ENCODE measurements at regions not wholly inside any gene's neighbourhood (a gene's known extent, or its start where the extent isn't known, plus 50 kb on each side); places are given as distances from the start of the nearest gene placed in this dataset.

- H3K4me2 ChIP-seq (ENCODE audit: insufficient read depth, low read length), result no peak overlapping the region
- H3K9me3 ChIP-seq (ENCODE audit: low read depth, low read length), result no peaks in the 10 kb centered on the region
- H3K27ac ChIP-seq (ENCODE audit: low read depth, low read length), result no peak overlapping the region
- DNase-seq (ENCODE audit: insufficient read length, low spot score, missing footprints), result no peak
- H2AFZ ChIP-seq (ENCODE audit: low read length), result no peak overlapping the region
- H3K79me2 ChIP-seq (ENCODE audit: insufficient read depth, low read length), result no peaks in the 10 kb centered on the region
- no peak overlapping the region for H3K4me3 ChIP-seq (ENCODE audit: insufficient read depth, low read length)
- no peaks in the 10 kb centered on the region for H3K4me1 ChIP-seq (ENCODE audit: insufficient read depth, low read length)
- no peaks in the 10 kb centered on the region for H4K20me1 ChIP-seq (ENCODE audit: insufficient read depth, low read length)
- TF ChIP-seq, protein P1, sequence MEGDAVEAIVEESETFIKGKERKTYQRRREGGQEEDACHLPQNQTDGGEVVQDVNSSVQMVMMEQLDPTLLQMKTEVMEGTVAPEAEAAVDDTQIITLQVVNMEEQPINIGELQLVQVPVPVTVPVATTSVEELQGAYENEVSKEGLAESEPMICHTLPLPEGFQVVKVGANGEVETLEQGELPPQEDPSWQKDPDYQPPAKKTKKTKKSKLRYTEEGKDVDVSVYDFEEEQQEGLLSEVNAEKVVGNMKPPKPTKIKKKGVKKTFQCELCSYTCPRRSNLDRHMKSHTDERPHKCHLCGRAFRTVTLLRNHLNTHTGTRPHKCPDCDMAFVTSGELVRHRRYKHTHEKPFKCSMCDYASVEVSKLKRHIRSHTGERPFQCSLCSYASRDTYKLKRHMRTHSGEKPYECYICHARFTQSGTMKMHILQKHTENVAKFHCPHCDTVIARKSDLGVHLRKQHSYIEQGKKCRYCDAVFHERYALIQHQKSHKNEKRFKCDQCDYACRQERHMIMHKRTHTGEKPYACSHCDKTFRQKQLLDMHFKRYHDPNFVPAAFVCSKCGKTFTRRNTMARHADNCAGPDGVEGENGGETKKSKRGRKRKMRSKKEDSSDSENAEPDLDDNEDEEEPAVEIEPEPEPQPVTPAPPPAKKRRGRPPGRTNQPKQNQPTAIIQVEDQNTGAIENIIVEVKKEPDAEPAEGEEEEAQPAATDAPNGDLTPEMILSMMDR (IDR thresholded peaks at IDR 0.05; ENCODE audit: extremely low read depth, low read depth, low read length), result no peak
- no peaks in the 10 kb centered on the region for H3K36me3 ChIP-seq (ENCODE audit: insufficient read depth, low read length)
- no peaks in the 10 kb centered on the region for H3K27me3 ChIP-seq (ENCODE audit: insufficient read depth, low read length)
These were observed 146.5 kb downstream of the SH3BGRL start for GRCh38 chrX:81348388-81348787.

GRCh38 chrX:81354954-81355353, 153.1 kb downstream of the SH3BGRL start:
- Histone ChIP-seq H4K20me1 (ENCODE audit: insufficient read depth, low read length) (no peaks in the 10 kb centered on the region), H3K79me2 (ENCODE audit: insufficient read depth, low read length) (no peaks in the 10 kb centered on the region), H3K4me3 (ENCODE audit: insufficient read depth, low read length) (no peak overlapping the region), H3K4me1 (ENCODE audit: insufficient read depth, low read length) (no peaks in the 10 kb centered on the region), H3K27me3 (ENCODE audit: insufficient read depth, low read length) (no peaks in the 10 kb centered on the region), H3K9me3 (ENCODE audit: low read depth, low read length) (no peaks in the 10 kb centered on the region), H3K4me2 (ENCODE audit: insufficient read depth, low read length) (no peak overlapping the region), H2AFZ (ENCODE audit: low read length) (no peak overlapping the region), H3K36me3 (ENCODE audit: insufficient read depth, low read length) (no peaks in the 10 kb centered on the region), H3K27ac (ENCODE audit: low read depth, low read length) (no peak overlapping the region)
- TF ChIP-seq, protein P1 (IDR thresholded peaks at IDR 0.05; ENCODE audit: extremely low read depth, low read depth, low read length), result no peak
- no peak for DNase-seq (ENCODE audit: insufficient read length, low spot score, missing footprints)

- TF ChIP-seq, protein P1 (IDR thresholded peaks at IDR 0.05; ENCODE audit: extremely low read depth, low read depth, low read length), result no peak
- Histone ChIP-seq H4K20me1 (ENCODE audit: insufficient read depth, low read length) (no peaks in the 10 kb centered on the region), H3K4me3 (ENCODE audit: insufficient read depth, low read length) (no peak overlapping the region), H3K27me3 (ENCODE audit: insufficient read depth, low read length) (no peaks in the 10 kb centered on the region), H3K4me2 (ENCODE audit: insufficient read depth, low read length) (no peak overlapping the region), H3K4me1 (ENCODE audit: insufficient read depth, low read length) (no peaks in the 10 kb centered on the region), H3K36me3 (ENCODE audit: insufficient read depth, low read length) (no peaks in the 10 kb centered on the region), H3K27ac (ENCODE audit: low read depth, low read length) (no peak overlapping the region), H2AFZ (ENCODE audit: low read length) (no peak overlapping the region), H3K9me3 (ENCODE audit: low read depth, low read length) (no peaks in the 10 kb centered on the region), H3K79me2 (ENCODE audit: insufficient read depth, low read length) (no peaks in the 10 kb centered on the region)
- no peak for DNase-seq (ENCODE audit: insufficient read length, low spot score, missing footprints)
These were observed 153.5 kb downstream of the SH3BGRL start for GRCh38 chrX:81355436-81355835.

DNA sequence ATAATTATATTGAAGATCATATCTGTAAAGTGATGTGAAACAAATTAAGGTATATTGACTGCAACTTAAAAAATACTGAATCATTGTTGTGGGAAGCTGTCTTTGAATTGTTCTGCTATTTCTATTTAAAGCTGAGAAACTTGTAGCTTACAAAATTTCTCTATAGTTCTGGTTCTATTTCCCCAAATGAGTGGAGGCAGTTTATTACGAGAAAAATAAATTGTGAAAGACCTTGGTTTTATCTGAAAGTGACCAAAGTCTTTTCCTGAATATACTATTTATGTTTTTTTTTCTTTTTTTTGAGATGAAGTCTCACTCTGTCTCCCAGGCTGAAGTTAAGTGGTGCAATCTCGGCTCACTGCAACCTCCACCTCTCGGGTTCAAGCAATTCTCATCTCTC, 165.4 kb downstream of the SH3BGRL start:
- Histone ChIP-seq H3K4me1 (ENCODE audit: insufficient read depth, low read length) (no peaks in the 10 kb centered on the region), H3K79me2 (ENCODE audit: insufficient read depth, low read length) (no peaks in the 10 kb centered on the region), H4K20me1 (ENCODE audit: insufficient read depth, low read length) (no peaks in the 10 kb centered on the region), H3K9me3 (ENCODE audit: low read depth, low read length) (no peaks in the 10 kb centered on the region), H3K4me3 (ENCODE audit: insufficient read depth, low read length) (no peak overlapping the region), H3K4me2 (ENCODE audit: insufficient read depth, low read length) (no peak overlapping the region), H3K36me3 (ENCODE audit: insufficient read depth, low read length) (no peaks in the 10 kb centered on the region), H3K27ac (ENCODE audit: low read depth, low read length) (no peak overlapping the region), H3K27me3 (ENCODE audit: insufficient read depth, low read length) (no peaks in the 10 kb centered on the region), H2AFZ (ENCODE audit: low read length) (no peak overlapping the region)
- no peak for DNase-seq (ENCODE audit: insufficient read length, low spot score, missing footprints)
- TF ChIP-seq, protein P1 (IDR thresholded peaks at IDR 0.05; ENCODE audit: extremely low read depth, low read depth, low read length), result no peak
